Right lobe of liver (tissue), 6 donors: ENCODE measurements at regions not wholly inside any gene's neighbourhood (a gene's known extent, or its start where the extent isn't known, plus 50 kb on each side); places are given as distances from the start of the nearest gene placed in this dataset.
"Not testable (repeated sequence)": the region's sequence is repeated elsewhere in the genome, so short reads cannot be mapped to it uniquely, and the experiment has no call there.

Source experiments
- ATAC-seq, 4 donors: fragments of 200-7000 bp; cut with Tn5 transposase; one replicate each; pipeline ENCODE4 v1.9.1; 2020; ENCODE audit warnings: mild to moderate bottlenecking in 4 of 4, moderate library complexity in 4 of 4
- DNase-seq, 3 donors: peaks; one replicate each; pipeline ENCODE4 v3.0.0-alpha.2; 2020
- H3K27ac ChIP-seq, 3 donors: fragments of 200-600 bp; one replicate each; pipeline ENCODE4 v1.8.0; 2022
- H3K27me3 ChIP-seq, 2 donors: fragments of 200-600 bp; one replicate each; pipeline ENCODE4 v1.8.0; 2022
- H3K36me3 ChIP-seq, 4 donors: fragments of 200-600 bp; sonication (generic) in 1 of 4; one replicate each; pipeline versions ENCODE4 v1.5.1 to v1.8.0; 2017 to 2022; ENCODE audit warnings: control low read depth in 1 of 4
- H3K4me1 ChIP-seq, 4 donors: fragments of 200-600 bp; sonication (generic) in 1 of 4; one replicate each; pipeline versions ENCODE4 v1.5.1 to v1.8.0; 2017 to 2022; ENCODE audit warnings: control low read depth in 1 of 4
- H3K4me3 ChIP-seq, 3 donors: fragments of 200-600 bp; one replicate each; pipeline ENCODE4 v1.8.0; 2022
- H3K9me3 ChIP-seq, 4 donors: fragments of 200-600 bp; sonication (generic) in 1 of 4; one replicate each; pipeline versions ENCODE4 v1.5.1 to v1.8.0; 2017 to 2022; ENCODE audit warnings: control low read depth in 1 of 4
- CTCF ChIP-seq, 4 donors: fragments of 200-600 bp in 3 of 4; fragments of 450-650 bp in 1 of 4; IDR thresholded peaks; one replicate each; pipeline versions ENCODE4 v1.5.1 to v1.8.0; 2016 to 2022; ENCODE audit warnings: antibody characterized with exemption in 4 of 4, mild to moderate bottlenecking in 2 of 4
- POLR2A ChIP-seq: fragments of 450-650 bp; IDR thresholded peaks from one replicate; pipeline ENCODE4 v1.6.1; 2017; ENCODE audit warnings: antibody characterized with exemption, mild to moderate bottlenecking
- WGBS: methylation state at CpG from one replicate; pipeline ENCODE4 v1.1.6; 2018; ENCODE audit warnings: low coverage, low lambda C conversion rate; ENCODE audit not compliant: insufficient coverage; ENCODE audit errors: missing lambda C conversion rate; 5-methylcytosine and 5-hydroxymethylcytosine counted together
- intact Hi-C, 2 donors: fragments of 100-400 bp; cut with DNase I; formaldehyde crosslinking; loops; one replicate each; pipeline versions ENCODE4 v1.11.2 to v1.14.1; 2022
- donor health status: DM: no; HTN: yes; CAD: no.
- donor health status: DM: no; HTN: no; CAD: no.
- donor health status: DM: no; HTN: no; CAD: no.
- donor health status: DM: no; HTN: yes; CAD: no.
- donor health status: DM: no; HTN: yes; CAD: no.

DNA sequence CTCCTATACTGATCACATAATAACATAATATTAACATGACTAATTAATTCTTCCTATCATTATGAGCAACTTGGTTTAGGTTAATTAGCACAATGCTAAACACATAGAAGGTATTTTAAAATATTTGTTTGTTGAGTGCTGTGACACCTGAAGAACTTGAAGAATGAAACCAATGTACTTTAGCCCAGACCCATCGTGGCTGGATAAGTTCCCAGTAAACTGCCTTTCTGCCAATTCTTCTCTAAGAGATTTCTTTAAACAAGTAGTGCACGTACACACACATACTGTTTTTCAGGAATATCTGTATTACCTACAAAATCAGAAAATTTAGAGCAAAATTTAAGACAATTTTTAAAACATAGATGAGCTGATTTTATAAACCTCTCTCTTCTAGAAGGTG, 207.4 kb upstream of the SSTR1 start:
- H3K9me3 ChIP-seq, result no peaks in the 10 kb centered on the region
- no peak overlapping the region for H3K27ac ChIP-seq
- WGBS, result 26% methylated on average over 2 of the region's 2 CpGs
- no peak for TF ChIP-seq CTCF (IDR thresholded peaks at IDR 0.05)
- no peak for TF ChIP-seq POLR2A
- H3K27me3 ChIP-seq, result no peaks in the 10 kb centered on the region
- DNase-seq (no peak), ATAC-seq (peak; percentile 43 to 86 (median 72))
- H3K36me3 ChIP-seq, result no peaks in the 10 kb centered on the region
- no peak overlapping the region for H3K4me3 ChIP-seq
- peaks cover 0 to 9% (median 0%) of the 10 kb centered on the region in 4 donors for H3K4me1 ChIP-seq
- intact Hi-C loops, result no loop called here

DNA sequence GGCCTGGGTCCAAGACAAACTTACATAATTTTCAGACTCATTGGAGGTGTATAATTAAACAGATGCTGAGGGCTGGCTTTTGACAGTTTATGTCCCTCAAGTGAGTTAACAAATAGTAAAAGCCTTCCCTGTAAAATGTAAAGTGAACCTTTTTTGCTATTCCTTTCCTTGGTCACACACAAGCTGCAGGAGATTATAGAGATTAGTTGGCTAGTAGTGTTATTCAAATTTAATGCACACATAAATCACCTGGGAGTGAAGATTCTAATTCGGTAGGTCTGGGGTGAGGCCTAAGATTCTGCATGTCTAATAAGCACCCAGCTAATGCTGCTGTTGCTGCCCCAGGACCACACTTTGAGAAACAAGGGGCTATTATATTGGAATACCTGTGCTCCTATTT, 206.2 kb upstream of the SSTR1 start:
- ATAC-seq, result no peak
- Histone ChIP-seq H3K36me3 (no peaks in the 10 kb centered on the region), H3K4me1 (peaks cover 0 to 9% (median 0%) of the 10 kb centered on the region in 4 donors), H3K9me3 (no peaks in the 10 kb centered on the region), H3K4me3 (no peak overlapping the region), H3K27me3 (no peaks in the 10 kb centered on the region), H3K27ac (no peak overlapping the region)
- no peak for DNase-seq
- TF ChIP-seq POLR2A, result no peak
- intact Hi-C loops, result no loop called here
- WGBS, result 80% methylated on average over 1 of the region's 1 CpG

- ATAC-seq (no peak), DNase-seq (no peak)
- Histone ChIP-seq H3K27ac (no peak overlapping the region), H3K9me3 (no peaks in the 10 kb centered on the region), H3K27me3 (no peaks in the 10 kb centered on the region), H3K4me3 (no peak overlapping the region), H3K4me1 (peaks cover 0 to 9% (median 0%) of the 10 kb centered on the region in 4 donors), H3K36me3 (no peaks in the 10 kb centered on the region)
- WGBS, result 70% methylated on average over 7 of the region's 7 CpGs
- no peak for TF ChIP-seq POLR2A
- no peak for TF ChIP-seq CTCF (IDR thresholded peaks at IDR 0.05)
- intact Hi-C loops, result no loop called here
Observed at GRCh38 chr14:38003746-38004609, 203.7 kb upstream of the SSTR1 start.

DNA sequence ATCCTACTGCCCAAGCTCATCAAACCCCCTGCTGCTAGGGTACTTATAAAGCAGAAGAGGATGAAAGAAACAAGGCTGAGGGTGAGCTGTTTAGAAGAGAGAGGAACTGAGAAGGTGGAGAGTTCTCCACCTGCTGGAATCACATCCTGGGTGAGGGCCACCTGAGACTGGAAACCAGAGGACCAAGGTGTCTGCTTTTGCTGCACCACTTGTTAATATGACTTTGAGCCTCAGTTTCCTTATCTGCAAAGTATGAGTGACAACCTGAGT, 203.2 kb upstream of the SSTR1 start:
- H3K9me3 ChIP-seq, result no peaks in the 10 kb centered on the region
- H3K27ac ChIP-seq, result no peak overlapping the region
- H3K4me3 ChIP-seq, result no peak overlapping the region
- no peaks in the 10 kb centered on the region for H3K36me3 ChIP-seq
- TF ChIP-seq POLR2A (no peak), CTCF (IDR thresholded peaks at IDR 0.05) (no peak)
- ATAC-seq, result no peak
- intact Hi-C loops, result no loop called here
- H3K27me3 ChIP-seq, result no peaks in the 10 kb centered on the region
- DNase-seq, result no peak
- H3K4me1 ChIP-seq, result peaks cover 0 to 9% (median 0%) of the 10 kb centered on the region in 4 donors

- intact Hi-C loops, H3K36me3 ChIP-seq: not testable (repeated sequence)
Observed at GRCh38 chr14:38011156-38011555, 196.5 kb upstream of the SSTR1 start.

GRCh38 chr14:38012056-38012455, 195.6 kb upstream of the SSTR1 start:
- no peak overlapping the region for H3K4me3 ChIP-seq
- peaks cover 0 to 7% (median 0%) of the 10 kb centered on the region in 4 donors for H3K9me3 ChIP-seq
- H3K27me3 ChIP-seq, result no peaks in the 10 kb centered on the region
- H3K27ac ChIP-seq, result no peak overlapping the region
- H3K4me1 ChIP-seq, result no peaks in the 10 kb centered on the region
- intact Hi-C loops, result no loop called here
- DNase-seq (no peak), ATAC-seq (no peak)
- H3K36me3 ChIP-seq, result no peaks in the 10 kb centered on the region
- TF ChIP-seq POLR2A (no peak), CTCF (IDR thresholded peaks at IDR 0.05) (no peak)

More at GRCh38 chr14:38011156-38011555, 196.5 kb upstream of the SSTR1 start:
- H3K9me3 ChIP-seq, H3K27ac ChIP-seq, H3K4me1 ChIP-seq, DNase-seq, H3K27me3 ChIP-seq, ATAC-seq, H3K4me3 ChIP-seq: not testable (repeated sequence)
- 27% methylated on average over 1 of the region's 2 CpGs for WGBS
